Endometrial microvascular endothelial cells (primary cell): ENCODE measurements at regions not wholly inside any gene's neighbourhood (a gene's known extent, or its start where the extent isn't known, plus 50 kb on each side); places are given as distances from the start of the nearest gene placed in this dataset.

Experiments
- in situ Hi-C: cut with HindIII; loops from 2 replicates; pipeline ENCODE4 v1.10.0; 2017; ENCODE audit warnings: low sequenced_read_pairs, low pct_unique_long_range_greater_than_20kb; ENCODE audit errors: inconsistent ontology term

- in situ Hi-C loops, result no loop called here
Observed at GRCh38 chr14:53710615-53711014, 246.0 kb downstream of the BMP4 start.

GRCh38 chr14:53709381-53709780 lies 247.2 kb downstream of the BMP4 start:
- in situ Hi-C loops, result no loop called here

- in situ Hi-C loops, result no loop called here
Observed at GRCh38 chr14:53703457-53703856, 253.2 kb downstream of the BMP4 start.

- in situ Hi-C loops, result no loop called here
Observed at GRCh38 chr14:53701108-53701875, 255.3 kb downstream of the BMP4 start.

GRCh38 chr14:53696217-53696965 lies 260.2 kb downstream of the BMP4 start:
- in situ Hi-C loops, result loop anchor here (25.0 kb wide), 1 partner anchor 241 kb away; no protein-coding TSS in a partner anchor

- in situ Hi-C loops, result loop anchor here (25.0 kb wide), 1 partner anchor 242 kb away; no protein-coding TSS in a partner anchor
Observed at GRCh38 chr14:53695692-53696214, 260.9 kb downstream of the BMP4 start.

- in situ Hi-C loops, result loop anchor here (25.0 kb wide), 1 partner anchor 244 kb away; no protein-coding TSS in a partner anchor
Observed at GRCh38 chr14:53692885-53693284, 263.7 kb downstream of the BMP4 start.

- in situ Hi-C loops, result loop anchor here (25.0 kb wide), 1 partner anchor 245 kb away; no protein-coding TSS in a partner anchor
Observed at GRCh38 chr14:53692451-53692850, 264.2 kb downstream of the BMP4 start.

- in situ Hi-C loops, result loop anchor here (25.0 kb wide), 1 partner anchor 254 kb away; no protein-coding TSS in a partner anchor
Observed at GRCh38 chr14:53683229-53683628, 273.4 kb downstream of the BMP4 start.

- in situ Hi-C loops, result no loop called here
Observed at GRCh38 chr14:53672526-53672925, 284.1 kb downstream of the BMP4 start.

- in situ Hi-C loops, result no loop called here
Observed at GRCh38 chr14:53670701-53671100, 285.9 kb downstream of the BMP4 start.

- in situ Hi-C loops, result no loop called here
Observed at GRCh38 chr14:53668897-53669296, 287.7 kb downstream of the BMP4 start.

- in situ Hi-C loops, result no loop called here
Observed at GRCh38 chr14:53663709-53664108, 292.9 kb downstream of the BMP4 start.

- in situ Hi-C loops, result no loop called here
Observed at GRCh38 chr14:53655080-53655785, 301.4 kb downstream of the BMP4 start.

- in situ Hi-C loops, result no loop called here
Observed at GRCh38 chr14:53652068-53652467, 304.6 kb downstream of the BMP4 start.

- in situ Hi-C loops, result no loop called here
Observed at GRCh38 chr14:53651096-53651740, 305.4 kb downstream of the BMP4 start.

- in situ Hi-C loops, result no loop called here
Observed at GRCh38 chr14:53646925-53647324, 309.7 kb downstream of the BMP4 start.

- in situ Hi-C loops, result no loop called here
Observed at GRCh38 chr14:53640695-53641094, 315.9 kb downstream of the BMP4 start.

- in situ Hi-C loops, result no loop called here
Observed at GRCh38 chr14:53638966-53639365, 317.7 kb downstream of the BMP4 start.
